ENCODE measurements at regions not wholly inside any gene's neighbourhood (a gene's known extent, or its start where the extent isn't known, plus 50 kb on each side); places are given as distances from the start of the nearest gene placed in this dataset.

DNA sequence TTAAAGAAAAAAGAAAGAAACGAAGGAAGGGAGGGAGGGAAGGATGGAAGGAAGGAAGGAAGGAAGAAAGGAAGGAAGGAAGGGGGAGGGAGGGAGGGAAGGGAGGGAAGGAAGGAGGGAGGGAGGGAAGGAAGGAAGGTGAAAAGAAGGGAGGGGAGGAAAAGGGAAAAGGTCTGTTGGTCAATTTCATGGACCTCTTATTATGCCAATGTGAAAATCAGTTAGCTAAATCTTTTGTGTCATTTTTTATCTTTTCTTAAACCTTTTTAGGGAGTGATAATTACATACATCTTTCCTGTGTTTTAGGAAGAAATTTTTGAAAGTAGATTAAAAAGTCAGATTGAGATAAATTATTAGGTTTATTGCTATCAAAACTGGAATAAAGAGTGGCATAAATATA lies 670.2 kb upstream of the CITED2 start:
- DNase-seq (ENCODE audit: low read depth in 2 of 2) = no peak

DNA sequence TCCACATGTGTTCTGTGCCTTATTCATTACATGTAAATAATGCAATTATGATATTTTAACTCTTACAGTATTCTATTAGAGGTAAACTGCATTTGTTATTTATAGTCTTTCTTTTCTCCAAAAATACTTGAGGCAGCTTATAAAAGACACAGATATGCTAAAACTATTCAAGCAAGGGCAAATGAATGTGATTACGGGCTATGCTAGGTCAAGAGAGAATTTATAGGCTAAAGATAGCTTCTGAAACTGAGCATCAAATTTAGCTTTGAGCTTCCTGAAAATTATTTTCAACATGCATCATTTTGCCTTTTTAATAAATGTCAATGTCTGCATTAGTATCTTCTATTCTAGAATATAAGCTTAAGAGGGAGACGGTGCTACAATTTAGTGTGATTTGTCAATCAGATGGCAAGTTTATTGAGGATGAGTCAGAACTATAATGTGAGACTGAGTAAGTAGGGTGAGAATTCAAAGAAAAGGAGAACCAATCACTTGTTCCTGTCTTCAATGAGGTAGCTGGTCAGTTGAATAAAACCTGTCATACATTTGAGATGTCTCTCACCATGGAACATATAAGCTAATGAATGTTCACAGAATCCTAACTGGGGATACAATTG lies 669.4 kb upstream of the CITED2 start:
- DNase-seq (ENCODE audit: low read depth in 2 of 2) = no peak

DNA sequence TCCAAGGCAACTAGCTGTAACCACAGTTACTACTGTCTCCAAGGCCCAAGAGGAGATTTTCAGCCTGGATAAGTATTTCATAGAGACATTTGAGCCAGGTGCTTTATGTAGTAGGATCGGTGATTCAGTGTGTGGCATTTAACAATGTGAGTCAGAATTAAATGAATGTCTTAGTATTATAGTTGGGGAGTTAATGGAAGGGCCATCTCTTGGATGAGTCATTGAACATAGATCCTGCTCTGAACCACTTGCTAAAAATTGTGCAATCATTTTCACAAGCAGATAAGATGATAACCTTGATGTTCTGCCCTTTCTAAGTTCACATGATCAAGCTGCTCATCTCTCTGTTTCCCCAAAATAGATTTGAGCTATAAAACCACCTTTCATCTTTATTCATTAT lies 668.9 kb upstream of the CITED2 start:
- DNase-seq (ENCODE audit: low read depth in 2 of 2) = no peak

DNA sequence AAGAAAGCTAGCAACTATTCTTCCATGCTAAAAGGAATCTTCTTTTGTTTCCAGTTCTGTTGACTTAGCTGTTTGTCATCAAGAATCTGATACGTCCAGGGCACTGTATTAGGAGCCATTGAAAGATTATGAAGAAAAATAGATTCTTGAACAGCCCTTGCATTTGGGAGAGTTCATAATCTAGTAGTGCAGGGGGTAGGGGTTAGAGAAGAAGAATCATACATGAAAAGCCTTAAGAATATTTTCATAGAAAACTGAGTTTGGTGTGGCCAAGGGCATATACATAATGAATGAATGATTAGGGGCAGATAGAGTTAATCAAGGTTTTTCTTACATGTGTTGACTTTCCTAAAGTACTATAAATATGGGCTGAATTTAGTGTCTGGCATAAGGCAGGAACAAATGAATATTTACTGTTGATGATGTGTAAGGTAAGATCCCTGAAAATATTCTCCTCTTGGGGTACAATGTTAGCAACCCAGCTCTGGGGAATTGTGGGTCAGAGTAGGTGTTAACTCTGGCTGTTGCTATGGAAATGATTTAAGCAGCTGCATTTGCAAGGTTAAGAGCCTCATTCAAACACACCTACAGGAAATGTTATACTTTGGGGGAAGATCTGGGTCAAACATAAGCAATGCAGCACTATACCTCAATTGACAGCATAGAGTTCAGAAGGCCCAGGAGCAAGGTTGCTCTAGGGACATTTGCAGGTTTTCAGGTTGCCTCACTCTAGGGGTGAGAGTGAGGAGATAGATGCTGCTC lies 667.3 kb upstream of the CITED2 start:
- DNase-seq (ENCODE audit: low read depth in 2 of 2) = no peak

DNA sequence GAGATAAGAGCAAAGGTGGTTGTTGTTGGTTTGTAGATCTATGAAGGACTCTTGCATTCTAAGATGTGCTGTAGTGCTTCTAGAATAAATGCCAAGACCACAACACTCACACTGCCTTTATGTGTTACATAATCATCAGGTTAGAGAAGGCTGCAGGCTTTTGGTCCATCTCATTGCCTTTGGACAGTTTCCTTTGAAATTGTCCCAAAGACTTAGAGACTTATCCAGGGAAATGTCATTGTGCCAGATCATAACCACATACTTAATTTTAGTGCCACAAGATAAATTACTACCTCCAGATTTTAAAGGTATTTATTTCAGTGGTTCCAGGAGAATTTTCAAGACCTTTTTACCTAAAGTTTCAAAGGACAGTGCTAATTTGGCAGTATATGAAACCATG lies 666.6 kb upstream of the CITED2 start:
- no peak for DNase-seq (ENCODE audit: low read depth in 2 of 2)

DNA sequence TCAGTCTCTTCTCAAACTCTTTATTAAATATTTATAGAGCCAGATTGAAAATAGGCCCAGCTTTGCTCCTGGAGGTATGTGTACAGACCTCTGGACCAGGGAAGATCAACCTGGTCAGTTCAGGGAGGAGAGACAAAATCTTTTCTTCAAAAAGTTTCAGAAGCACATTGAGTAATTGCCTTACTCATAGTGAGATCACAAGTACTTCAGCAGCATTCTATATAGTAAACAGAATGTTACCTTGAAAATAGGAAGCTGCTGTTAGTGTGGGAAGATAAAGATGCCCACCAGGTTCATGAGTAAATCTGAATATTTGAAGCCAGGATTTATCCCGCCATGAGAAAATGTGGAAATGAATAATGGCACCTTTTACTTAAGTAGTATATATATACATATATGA lies 665.9 kb upstream of the CITED2 start:
- no peak for DNase-seq (ENCODE audit: low read depth in 2 of 2)

DNA sequence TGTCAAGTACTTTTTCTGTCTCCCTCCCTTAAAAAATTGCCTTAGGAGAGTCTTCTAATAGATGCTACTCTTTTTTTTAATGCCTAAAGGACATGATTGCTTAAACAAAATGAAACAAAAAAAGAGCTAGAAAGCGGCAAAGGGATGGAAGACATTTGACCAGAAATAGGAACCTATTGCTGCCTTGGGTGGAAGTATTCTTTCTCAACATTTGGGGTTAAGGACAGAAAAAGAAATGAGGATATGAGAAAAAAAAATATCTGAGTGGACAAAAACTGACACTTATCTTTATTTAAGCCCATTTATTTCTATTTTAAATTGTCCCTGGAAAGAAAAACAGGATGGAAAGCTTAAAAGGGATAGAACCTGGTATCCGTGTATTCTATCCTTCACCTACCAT lies 664.9 kb upstream of the CITED2 start:
- no peak for DNase-seq (ENCODE audit: low read depth in 2 of 2)

DNA sequence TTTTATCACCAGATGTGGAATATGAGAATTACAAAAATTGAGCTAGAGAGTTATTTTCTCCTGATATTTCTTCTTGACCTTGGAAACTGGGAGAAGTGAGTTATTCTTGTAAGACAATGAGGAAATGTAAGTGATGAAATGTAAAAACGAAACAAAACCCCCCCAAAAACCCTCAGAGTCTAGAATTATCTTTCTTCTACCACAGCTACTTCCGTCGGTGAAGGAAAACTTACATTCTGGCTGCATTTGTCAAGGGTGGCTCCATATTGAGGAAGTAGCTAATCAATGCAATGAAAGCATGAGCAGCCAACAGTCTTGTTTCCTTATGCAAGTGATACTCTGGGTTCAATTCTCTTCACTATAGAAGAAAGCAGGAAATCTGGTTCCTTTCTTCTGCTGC lies 661.7 kb upstream of the CITED2 start:
- DNase-seq (ENCODE audit: low read depth in 2 of 2) = no peak

DNA sequence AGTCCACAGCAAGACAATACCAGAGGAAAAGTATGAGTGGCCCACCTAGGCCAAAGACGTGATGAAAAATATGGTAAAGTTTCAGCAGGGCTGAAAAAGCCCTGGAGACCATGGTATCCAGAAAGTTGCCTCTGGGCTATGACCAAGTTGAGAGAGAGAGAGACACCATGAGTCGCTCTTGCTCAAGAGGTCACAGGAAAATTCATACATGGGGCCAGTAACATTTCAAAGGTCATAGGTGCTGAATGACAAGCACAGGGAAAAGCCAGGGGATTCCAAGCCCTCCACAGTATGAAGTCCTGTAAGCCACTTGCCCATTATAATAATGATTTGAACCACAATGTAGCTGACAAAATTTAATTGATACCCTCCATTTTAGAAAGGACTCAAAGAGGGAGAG lies 657.7 kb upstream of the CITED2 start:
- DNase-seq (ENCODE audit: low read depth in 2 of 2) = no peak

DNA sequence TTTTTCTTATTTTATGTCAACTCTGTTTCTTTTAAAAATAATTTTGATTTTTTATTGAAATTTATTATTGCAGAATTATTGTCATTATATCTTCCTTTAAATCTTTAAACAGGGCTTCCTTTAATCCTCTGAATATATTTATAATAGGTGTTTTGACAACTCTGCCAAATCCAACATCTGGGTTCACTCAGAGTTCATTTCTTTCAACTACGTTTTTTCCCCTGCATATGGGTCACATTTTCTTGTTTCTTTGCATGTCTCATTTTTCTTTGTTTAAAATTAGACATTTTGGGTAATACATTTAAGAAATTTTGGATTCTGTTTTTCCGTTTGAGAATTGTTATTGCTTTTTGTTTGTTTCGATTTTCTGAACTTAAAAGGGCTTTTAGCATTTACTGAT lies 655.1 kb upstream of the CITED2 start:
- no peak for DNase-seq (ENCODE audit: low read depth in 2 of 2)

DNA sequence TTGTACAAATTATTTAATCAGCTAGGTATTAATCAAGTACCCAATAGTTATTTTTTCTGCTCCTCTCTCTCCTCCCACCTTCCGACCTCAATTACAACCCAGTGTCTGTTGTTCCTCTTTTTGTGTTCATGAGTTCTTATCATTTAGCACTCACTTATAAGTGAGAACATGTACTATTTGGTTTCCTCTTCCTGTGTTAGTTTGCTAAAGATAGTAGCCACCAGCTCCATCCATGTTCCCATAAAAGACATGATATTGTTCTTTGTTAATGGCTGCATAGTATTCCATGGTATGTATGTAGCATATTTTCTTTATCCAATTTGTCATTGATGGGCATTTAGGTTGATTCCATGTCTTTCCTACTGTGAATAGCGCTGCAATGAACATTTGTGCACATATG lies 652.8 kb upstream of the CITED2 start:
- DNase-seq (ENCODE audit: low read depth in 2 of 2) = no peak

DNA sequence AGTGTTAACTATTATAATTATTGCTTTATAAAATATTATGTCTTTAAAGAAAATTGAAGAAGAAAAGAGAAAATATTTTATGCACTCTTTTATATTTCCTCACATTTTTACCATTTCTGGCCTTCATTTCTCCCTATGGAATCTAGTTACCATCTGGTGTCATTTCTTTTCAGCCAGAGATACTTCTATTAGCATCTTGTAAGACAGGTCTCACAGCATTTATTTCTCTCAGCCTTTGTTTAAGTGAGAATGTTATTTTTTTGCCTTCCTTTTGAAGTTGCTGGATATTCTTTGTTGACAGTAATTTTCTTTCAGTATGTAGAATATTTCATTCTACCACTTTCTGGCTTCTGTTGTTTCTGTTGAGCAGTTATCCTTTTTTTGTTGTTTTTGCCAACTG lies 652.1 kb upstream of the CITED2 start:
- no peak for DNase-seq (ENCODE audit: low read depth in 2 of 2)

DNA sequence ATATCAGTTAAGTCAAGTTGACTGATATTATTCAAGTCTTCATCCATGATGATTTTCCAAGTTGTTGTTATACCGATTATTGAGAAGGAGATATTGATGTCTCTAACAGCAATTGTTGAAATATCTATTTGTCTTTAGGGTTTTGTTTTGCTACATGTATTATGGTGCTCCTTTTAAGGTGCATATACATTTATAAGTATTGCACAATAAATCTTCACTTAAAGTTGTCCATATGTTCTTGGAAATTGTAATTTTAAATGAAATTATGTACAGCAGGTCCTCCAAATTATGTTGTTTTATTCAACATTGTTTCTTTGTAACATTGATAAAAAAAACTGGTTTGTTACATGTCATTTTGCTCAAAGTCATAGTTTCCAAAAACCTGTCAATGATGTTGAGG lies 650.7 kb upstream of the CITED2 start:
- DNase-seq (ENCODE audit: low read depth in 2 of 2) = no peak

DNA sequence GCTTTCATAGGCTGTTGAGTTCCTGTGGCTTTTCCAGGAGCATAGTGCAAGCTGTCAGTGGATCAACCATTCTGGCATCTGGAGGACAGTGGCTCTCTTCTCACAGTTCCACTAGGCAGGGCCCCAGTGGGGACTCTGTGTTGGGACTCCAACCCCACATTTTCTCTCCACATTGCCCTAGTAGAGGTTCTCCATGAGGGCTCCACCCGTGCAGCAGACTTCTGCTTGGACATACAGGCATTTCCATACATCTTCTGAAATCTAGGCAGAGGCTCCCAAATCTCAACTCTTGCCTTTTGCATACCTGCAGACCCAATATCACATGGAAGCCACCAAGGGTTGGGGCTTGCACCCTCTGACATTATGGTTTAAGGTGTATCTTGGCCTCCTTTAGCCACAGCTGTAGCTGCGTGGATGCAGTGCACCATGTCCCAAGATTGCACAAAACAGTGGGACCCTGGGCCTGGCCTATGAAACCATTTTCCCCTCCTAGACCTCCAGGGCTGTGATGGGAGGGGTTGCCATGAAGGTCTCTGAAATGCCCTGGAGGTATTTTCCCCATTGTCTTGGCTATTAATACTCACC lies 645.9 kb upstream of the CITED2 start:
- DNase-seq (ENCODE audit: low read depth in 2 of 2) = no peak

DNA sequence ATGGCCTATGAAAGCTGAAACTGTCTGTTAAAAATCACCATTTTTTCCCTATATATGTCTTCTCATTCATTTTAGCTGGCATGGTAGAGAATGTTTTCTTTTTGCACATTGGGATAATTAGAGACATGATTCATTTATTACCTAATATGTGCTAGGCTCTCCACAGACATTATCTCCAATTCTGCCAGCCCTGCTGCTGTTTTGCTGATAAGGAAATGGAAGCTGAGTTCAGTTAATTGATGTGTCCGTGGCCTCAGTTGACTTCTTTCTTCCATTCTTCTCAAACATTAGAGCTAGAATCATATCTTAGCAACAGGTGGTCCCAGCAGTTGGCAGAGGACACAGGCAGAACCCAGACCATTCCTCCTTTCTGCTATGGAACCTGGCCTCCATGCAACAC lies 644.1 kb upstream of the CITED2 start:
- no peak for DNase-seq (ENCODE audit: low read depth in 2 of 2)

DNA sequence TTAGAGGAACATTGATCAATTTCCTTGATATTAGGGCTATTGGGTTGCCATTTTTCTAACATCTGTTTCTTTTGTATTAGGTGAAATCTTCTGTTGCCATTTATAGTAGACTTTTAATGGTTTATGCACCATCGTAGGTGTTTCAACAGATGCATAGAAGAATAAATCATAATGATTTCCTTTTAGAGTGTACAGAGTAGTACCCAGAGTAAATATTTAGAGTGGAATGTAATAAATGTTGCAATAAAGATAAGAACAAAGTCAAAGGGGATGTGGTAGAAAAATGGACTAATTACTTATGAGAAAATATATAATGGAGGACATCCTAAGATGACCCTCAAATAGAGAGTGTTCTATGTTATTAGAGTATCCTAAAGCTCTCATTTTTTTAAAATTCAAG lies 643.0 kb upstream of the CITED2 start:
- no peak for DNase-seq (ENCODE audit: low read depth in 2 of 2)

DNA sequence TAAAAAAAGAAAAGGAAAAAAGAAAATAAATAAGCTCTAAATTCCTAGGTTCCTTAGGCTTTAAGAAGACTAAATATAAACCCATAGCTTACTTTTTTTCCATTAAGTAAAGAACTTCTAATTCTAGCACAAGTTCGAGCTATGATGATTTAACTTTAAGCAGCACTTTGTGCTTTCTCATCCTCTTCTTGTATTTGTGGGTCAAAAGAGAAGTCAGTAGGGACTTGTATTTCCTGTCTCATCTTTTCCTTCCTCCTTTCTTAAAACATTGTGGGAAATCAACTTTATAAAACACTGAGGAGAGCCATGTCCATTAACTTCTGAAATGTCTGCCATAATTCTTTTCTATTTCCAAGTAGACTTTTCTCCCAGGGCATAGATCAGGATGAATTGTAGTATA lies 637.7 kb upstream of the CITED2 start:
- DNase-seq (ENCODE audit: low read depth in 2 of 2) = no peak

DNA sequence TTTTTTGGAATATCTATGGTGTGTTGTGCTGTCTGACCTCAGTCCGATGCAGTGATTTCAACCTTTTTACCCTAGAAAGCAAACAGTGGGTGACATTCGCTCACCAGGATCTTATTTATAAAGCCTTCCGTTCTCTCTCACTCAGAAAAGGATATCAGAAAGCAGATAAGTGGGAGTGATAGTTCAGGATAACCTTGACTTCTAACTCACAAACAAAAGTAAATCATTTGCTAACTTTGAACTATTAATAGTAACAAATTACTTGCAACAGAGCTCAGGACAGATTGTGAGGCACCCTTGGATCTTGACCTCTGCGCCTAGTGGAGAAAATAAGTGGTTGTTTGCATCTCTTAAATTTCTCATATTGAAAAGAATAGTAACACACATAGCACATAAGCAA lies 637.1 kb upstream of the CITED2 start:
- DNase-seq (ENCODE audit: low read depth in 2 of 2) = no peak

DNA sequence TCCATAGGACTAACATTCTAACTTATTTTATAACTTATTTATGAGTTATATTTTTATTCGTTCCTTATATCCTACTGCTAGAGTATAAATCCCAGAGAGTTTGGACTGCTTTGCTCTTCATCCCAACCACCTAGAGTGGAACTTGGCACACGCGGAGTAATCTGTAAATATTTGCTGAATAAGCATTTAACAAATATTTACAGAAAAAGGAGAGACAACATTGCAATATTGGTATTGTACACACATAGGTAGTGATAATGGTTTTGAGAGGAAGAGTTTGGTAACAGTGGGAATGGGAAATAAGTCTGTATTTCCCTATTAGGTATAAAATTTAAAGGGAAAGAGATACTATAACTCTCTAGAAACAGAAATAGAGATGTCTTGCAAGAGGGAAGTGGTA lies 634.8 kb upstream of the CITED2 start:
- no peak for DNase-seq (ENCODE audit: low read depth in 2 of 2)

DNA sequence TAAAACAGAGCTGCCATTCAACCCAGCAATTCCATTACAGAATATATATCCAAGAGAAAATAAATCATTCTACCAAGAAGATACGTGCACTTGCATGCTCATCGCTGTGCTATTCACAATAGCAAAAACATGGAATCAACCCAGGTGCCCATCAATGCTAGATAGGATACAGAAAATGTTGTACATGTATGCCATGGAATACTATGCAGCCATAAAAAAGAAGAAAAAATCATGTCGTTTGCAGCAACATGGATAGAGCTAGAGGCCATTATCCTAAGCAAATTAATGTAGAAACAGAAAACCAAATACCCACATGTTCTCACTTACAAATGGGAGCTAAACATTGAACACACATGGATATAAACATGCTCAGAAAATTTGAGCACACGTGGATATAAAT lies 633.1 kb upstream of the CITED2 start:
- DNase-seq (ENCODE audit: low read depth in 2 of 2) = no peak

DNA sequence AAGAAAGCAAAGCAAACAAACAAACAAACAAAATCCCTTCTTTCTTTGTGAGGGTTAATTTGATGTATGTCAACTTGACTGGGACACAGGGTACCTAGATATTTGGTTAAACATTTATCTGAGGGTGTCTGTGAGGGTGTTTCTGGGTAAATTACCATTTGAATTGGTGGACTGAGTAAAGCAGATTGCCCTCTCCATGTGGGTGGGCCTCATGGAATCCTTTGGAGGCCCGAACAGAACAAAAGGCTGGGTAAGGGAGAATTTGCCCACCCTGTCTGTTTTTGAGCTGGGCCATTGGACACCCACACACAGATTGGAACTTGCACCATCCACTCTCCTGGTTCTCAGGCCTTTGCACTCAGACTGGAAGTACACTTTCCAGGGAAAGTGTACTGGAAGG lies 628.8 kb upstream of the CITED2 start:
- DNase-seq (ENCODE audit: low read depth in 2 of 2) = no peak

DNA sequence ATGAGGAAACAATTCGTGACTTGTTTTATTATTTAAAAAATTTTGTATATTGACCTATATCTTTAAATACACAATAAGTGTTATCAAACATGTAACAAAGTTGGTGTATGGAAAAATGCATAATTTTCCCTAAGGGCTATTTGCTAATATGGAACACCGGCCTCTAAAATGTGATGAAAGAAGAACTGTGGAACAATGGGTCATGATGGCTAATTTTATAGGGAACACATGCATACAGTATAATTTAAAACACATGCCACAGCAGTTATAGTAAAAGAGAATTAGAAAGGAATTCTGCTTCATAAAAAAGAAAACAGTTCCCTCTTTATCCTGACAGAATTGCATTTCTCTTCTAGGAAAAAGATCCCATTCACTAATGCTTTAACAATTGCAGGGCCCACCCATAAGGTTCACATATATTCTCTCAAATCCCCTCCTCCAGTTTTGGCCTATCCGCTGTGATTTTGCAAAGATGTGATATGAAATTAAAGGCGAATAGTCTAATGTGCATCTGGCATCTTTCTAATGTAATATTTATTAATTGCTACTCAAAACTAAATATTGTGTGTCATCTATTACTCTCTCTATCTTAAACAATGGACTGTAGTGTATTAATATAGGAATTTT lies 628.1 kb upstream of the CITED2 start:
- no peak for DNase-seq (ENCODE audit: low read depth in 2 of 2)

DNA sequence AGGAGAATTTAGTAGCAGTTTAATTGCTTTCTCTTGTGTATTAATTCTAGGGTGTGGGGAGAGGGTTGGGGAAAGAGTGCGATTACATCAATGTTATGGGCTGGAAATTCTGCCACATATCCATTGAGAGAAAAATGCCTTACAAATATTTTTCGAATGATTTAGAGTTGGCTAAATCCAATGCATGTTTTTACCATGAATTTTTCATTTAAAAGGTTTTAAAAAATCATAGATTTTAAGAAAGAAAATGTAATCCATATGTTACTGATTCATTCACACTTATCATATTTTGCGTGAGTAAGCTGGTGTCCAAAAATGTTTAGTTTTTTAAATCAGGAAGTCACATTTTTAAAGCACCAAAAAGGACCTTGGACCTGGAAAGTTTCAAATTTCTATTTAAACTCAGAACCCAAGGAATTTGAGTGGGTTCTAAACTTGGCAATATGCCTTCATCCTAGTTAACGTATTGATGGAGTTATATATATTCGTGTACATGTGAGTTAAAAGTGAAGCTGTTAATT lies 627.4 kb upstream of the CITED2 start:
- DNase-seq (ENCODE audit: low read depth in 2 of 2) = no peak
